Lower lobe of right lung (tissue), 2 donors: ENCODE measurements at regions not wholly inside any gene's neighbourhood (a gene's known extent, or its start where the extent isn't known, plus 50 kb on each side); places are given as distances from the start of the nearest gene placed in this dataset.

Source experiments
- ATAC-seq, 2 donors: fragments of 200-7000 bp; cut with Tn5 transposase; one replicate each; pipeline ENCODE4 v1.9.1; 2020 to 2022; ENCODE audit warnings: mild to moderate bottlenecking in 2 of 2, moderate library complexity in 2 of 2
- DNase-seq: peaks from one replicate; pipeline ENCODE4 v3.0.0-alpha.2; 2020
- H3K27ac ChIP-seq: fragments of 200-600 bp; one replicate; pipeline ENCODE4 v1.8.0; 2022
- H3K27me3 ChIP-seq: fragments of 200-600 bp; one replicate; pipeline ENCODE4 v1.8.0; 2022; ENCODE audit warnings: low read depth
- H3K36me3 ChIP-seq: fragments of 200-600 bp; one replicate; pipeline ENCODE4 v1.8.0; 2022; ENCODE audit warnings: mild to moderate bottlenecking
- H3K4me1 ChIP-seq: fragments of 200-600 bp; one replicate; pipeline ENCODE4 v1.8.0; 2022
- H3K4me3 ChIP-seq: fragments of 200-600 bp; one replicate; pipeline ENCODE4 v1.8.0; 2022; ENCODE audit warnings: mild to moderate bottlenecking
- H3K9me3 ChIP-seq: fragments of 200-600 bp; one replicate; pipeline ENCODE4 v1.8.0; 2022
- CTCF ChIP-seq: fragments of 200-600 bp; IDR thresholded peaks from one replicate; pipeline ENCODE4 v1.8.0; 2022; ENCODE audit warnings: antibody characterized with exemption, mild to moderate bottlenecking
- intact Hi-C: fragments of 100-400 bp; cut with DNase I; formaldehyde crosslinking; loops from one replicate; pipeline ENCODE4 v1.11.0; 2022
- donor health status: DM: no; HTN: yes; CAD: no; lungs with severe emphysema.

GRCh38 chr2:16112972-16113560, 172.7 kb downstream of the MYCN start:
- H3K9me3 ChIP-seq = no peaks in the 10 kb centered on the region
- ATAC-seq = no peak
- no peak for DNase-seq
- no peak overlapping the region for H3K4me3 ChIP-seq
- no peak for TF ChIP-seq CTCF
- H3K36me3 ChIP-seq = no peaks in the 10 kb centered on the region
- H3K27me3 ChIP-seq = no peaks in the 10 kb centered on the region
- intact Hi-C loops = no loop called here
- H3K4me1 ChIP-seq = no peaks in the 10 kb centered on the region
- no peak overlapping the region for H3K27ac ChIP-seq

DNA sequence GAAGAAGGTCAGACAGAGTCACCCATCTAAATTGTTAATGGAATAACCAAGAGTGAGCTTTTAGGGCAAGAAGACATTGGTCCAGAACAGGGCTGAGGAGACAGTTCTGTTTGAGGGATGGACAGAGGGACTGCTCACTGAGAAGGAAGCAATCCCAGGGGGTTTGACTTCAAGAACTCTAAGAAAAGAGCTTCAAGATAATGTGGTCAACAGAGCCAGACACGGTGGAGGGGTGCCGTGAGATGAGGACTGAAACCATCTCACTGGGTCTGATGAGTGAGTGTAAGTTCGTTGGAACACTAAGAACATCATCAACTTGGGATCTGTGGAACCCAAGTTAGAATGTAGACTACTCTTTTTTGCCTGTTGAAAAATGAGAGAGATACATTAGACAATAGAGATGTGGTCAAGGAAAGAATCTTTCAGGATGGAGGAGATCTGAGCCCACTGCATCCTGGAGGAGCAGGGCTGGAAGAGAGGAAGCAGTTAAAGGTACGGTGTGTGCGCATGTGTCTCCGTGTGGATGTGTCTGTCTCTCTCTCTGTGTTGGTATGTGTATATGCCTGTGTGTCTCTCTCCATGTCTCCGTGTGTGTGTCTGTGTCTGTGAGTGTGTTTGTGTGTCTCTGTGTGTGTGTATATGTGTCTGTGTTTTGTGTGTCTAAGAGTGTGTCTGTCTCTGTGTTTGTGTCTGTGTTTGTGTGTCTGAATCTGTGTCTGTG, 172.1 kb downstream of the MYCN start:
- Histone ChIP-seq H3K4me1 (no peaks in the 10 kb centered on the region), H3K4me3 (no peak overlapping the region), H3K27me3 (no peaks in the 10 kb centered on the region), H3K9me3 (no peaks in the 10 kb centered on the region), H3K27ac (no peak overlapping the region), H3K36me3 (no peaks in the 10 kb centered on the region)
- TF ChIP-seq CTCF = no peak
- no peak for DNase-seq
- intact Hi-C loops = no loop called here
- no peak for ATAC-seq

- Histone ChIP-seq H3K36me3 (no peaks in the 10 kb centered on the region), H3K4me1 (no peaks in the 10 kb centered on the region), H3K27me3 (no peaks in the 10 kb centered on the region), H3K27ac (no peak overlapping the region), H3K4me3 (no peak overlapping the region), H3K9me3 (no peaks in the 10 kb centered on the region)
- no peak for TF ChIP-seq CTCF
- DNase-seq = no peak
- no peak for ATAC-seq
- intact Hi-C loops = no loop called here
These were observed 171.5 kb downstream of the MYCN start for GRCh38 chr2:16111838-16112210.

DNA sequence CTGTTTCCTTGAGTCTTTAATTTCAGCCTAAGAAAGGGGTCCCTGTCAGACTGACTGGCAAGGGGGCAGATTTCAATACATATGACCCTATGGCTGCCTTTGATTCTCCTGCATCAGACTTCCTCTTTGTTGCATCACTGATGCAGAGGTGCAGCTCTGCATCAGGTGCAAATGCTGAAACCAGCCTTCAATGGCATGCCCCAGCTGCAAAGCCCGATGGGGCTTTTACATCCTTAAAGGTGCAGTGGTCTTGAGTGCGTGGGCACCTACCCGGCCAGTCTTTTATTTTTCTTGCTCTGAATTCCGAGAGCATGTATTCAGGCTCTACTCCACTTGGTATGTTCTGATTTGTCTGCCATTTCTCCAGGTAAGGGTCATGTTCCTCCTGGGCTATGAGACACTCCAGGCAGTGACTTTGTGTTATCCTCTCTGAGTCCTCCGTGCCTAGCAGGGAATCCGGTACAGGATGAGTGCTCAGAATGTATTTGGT, 169.5 kb downstream of the MYCN start:
- ATAC-seq = no peak
- Histone ChIP-seq H3K4me1 (no peaks in the 10 kb centered on the region), H3K4me3 (no peak overlapping the region), H3K36me3 (no peaks in the 10 kb centered on the region), H3K9me3 (no peaks in the 10 kb centered on the region), H3K27ac (no peak overlapping the region), H3K27me3 (peaks cover 8% of the 10 kb centered on the region)
- no peak for DNase-seq
- intact Hi-C loops = no loop called here
- TF ChIP-seq CTCF = no peak

DNA sequence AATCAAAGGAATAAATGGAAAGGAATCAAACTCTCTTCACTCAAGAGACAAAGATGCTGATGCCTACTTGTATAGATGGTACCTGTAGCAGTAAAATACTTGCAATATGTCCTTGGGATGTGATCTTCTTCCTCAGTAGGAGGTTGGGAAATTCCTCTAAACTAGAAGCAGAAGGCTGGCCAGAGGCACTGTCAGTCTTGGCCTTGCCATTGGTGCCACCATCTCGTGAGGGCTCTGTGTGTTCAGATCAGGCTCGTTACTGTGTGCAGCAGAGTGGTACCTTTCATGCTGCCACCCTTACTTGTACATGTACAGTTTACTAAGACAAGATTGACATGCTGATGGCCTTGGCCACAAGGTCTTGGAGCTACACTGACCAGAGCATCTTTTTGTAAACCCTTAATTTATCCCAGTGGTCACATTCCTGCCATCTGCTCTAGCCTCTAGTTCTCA, 169.0 kb downstream of the MYCN start:
- Histone ChIP-seq H3K36me3 (no peaks in the 10 kb centered on the region), H3K27ac (no peak overlapping the region), H3K4me3 (no peak overlapping the region), H3K4me1 (no peaks in the 10 kb centered on the region), H3K27me3 (peaks cover 8% of the 10 kb centered on the region), H3K9me3 (no peaks in the 10 kb centered on the region)
- TF ChIP-seq CTCF = no peak
- no peak for DNase-seq
- intact Hi-C loops = no loop called here
- ATAC-seq = no peak
